ENCODE measurements at regions not wholly inside any gene's neighbourhood (a gene's known extent, or its start where the extent isn't known, plus 50 kb on each side); places are given as distances from the start of the nearest gene placed in this dataset.

DNA sequence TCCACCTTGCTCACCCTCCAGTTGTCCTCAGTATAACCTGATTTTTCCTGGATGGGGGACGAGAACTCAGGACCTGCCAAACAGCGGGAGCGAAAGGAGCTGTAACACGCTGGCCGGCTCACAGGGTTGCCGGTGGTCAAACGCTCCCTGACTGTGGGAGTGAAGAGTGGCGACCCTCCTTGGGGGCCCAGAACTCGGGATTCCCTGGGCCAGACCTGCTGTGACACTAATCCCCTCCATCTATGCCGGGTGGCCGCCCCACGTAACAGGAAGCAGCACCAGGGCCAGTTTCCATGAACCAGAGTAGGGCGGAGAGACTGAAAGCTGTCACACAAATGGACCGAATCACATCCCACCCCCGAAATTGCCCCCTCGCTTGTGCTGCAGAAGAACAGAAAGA is 1809.2 kb upstream of the ACO1 start:
- 94 to 97% methylated on average over 16 of the region's 16 CpGs for WGBS, 2 donors
- TF ChIP-seq POLR2A (IDR thresholded peaks at IDR 0.05): no peak
- no peak for TF ChIP-seq CTCF (IDR thresholded peaks at IDR 0.05)
- Histone ChIP-seq H3K36me3 (no peaks in the 10 kb centered on the region), H3K27me3 (no peaks in the 10 kb centered on the region), H3K4me1 (no peaks in the 10 kb centered on the region), H3K27ac (no peak overlapping the region), H3K4me3 (replicated peaks in 1 of 3) (no peak overlapping the region), H3K9me3 (no peaks in the 10 kb centered on the region)
- DNase-seq: no peak
- intact Hi-C loops (cut with DNase I): no loop called here

DNA sequence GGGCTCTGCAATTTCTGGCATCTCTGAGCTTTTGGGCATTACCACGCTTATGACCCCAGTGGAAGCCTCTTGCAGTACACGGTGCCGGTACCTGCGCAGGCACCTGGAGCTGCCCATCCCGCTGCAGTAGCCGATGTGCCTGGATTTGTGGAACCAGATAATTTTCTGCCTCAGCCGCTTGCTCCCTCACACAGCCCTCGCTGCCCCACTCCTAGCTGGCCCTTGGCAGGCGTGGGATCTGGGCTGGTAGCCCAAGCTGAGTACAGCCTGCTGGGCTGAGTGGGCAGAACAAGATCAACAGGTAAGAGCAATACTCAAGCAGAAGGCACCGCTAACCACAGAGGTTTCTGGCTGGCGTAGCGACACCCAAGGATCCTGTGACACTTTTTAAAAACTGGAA is 1808.8 kb upstream of the ACO1 start:
- Histone ChIP-seq H3K27ac (no peak overlapping the region), H3K4me3 (replicated peaks in 1 of 3) (no peak overlapping the region), H3K9me3 (no peaks in the 10 kb centered on the region), H3K4me1 (no peaks in the 10 kb centered on the region), H3K36me3 (no peaks in the 10 kb centered on the region), H3K27me3 (no peaks in the 10 kb centered on the region)
- TF ChIP-seq POLR2A (IDR thresholded peaks at IDR 0.05) (no peak), CTCF (IDR thresholded peaks at IDR 0.05) (no peak)
- no peak for DNase-seq
- 93 to 94% methylated on average over 8 to 11 of the region's 12 CpGs for WGBS, 2 donors
- intact Hi-C loops (cut with DNase I): no loop called here

DNA sequence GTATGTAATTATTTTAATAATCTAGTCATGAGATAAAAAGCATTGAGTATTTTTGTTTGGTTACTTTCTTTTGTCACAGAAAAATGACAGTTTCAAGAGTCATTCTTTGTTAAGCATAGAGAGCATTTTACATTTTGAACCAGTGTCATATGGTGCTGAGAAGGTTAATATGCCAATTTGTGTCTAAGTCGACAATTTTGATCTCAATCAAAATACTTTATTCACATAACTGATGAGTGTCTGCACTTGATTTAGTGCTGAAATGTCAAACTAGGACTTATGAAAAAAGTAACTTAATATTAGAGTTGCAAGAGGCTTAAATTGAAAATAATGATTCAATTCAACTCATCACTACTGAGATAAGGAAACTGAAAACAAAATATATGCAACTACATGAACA is 1804.6 kb upstream of the ACO1 start:
- TF ChIP-seq POLR2A (IDR thresholded peaks at IDR 0.05): no peak
- Histone ChIP-seq H3K4me3 (replicated peaks in 1 of 3) (no peak overlapping the region), H3K4me1 (no peaks in the 10 kb centered on the region), H3K27me3 (no peaks in the 10 kb centered on the region), H3K27ac (no peak overlapping the region), H3K9me3 (no peaks in the 10 kb centered on the region), H3K36me3 (no peaks in the 10 kb centered on the region)
- DNase-seq: no peak
- intact Hi-C loops (cut with DNase I): no loop called here
- 85 to 98% methylated on average over 1 of the region's 1 CpG for WGBS, 2 donors

DNA sequence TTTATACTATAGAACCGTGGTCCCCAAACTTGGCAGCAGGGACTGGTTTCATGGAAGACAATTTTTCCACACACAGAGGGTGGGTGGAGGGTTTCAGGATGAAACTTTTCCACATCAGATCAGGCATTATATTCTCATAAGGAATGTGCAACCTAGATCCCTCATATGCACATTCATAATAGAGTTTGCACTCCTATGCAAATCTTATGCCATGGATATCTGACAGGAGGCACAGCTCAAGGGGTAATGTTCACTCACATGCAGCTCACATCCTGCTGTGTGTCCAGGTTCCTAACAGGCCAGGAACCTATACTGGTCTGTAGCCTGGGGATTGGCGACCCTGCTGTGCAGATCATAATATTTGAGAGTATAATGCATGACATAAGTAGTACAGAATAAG is 1802.2 kb upstream of the ACO1 start:
- H3K4me1 ChIP-seq: no peaks in the 10 kb centered on the region
- 76 to 82% methylated on average over 2 of the region's 2 CpGs for WGBS, 2 donors
- no peak for TF ChIP-seq POLR2A (IDR thresholded peaks at IDR 0.05)
- no peak for TF ChIP-seq CTCF (IDR thresholded peaks at IDR 0.05)
- no peak overlapping the region for H3K27ac ChIP-seq
- H3K9me3 ChIP-seq: no peaks in the 10 kb centered on the region
- no peak overlapping the region for H3K4me3 ChIP-seq (replicated peaks in 1 of 3)
- H3K36me3 ChIP-seq: no peaks in the 10 kb centered on the region
- no peaks in the 10 kb centered on the region for H3K27me3 ChIP-seq
- intact Hi-C loops (cut with DNase I): no loop called here
- no peak for DNase-seq

GRCh38 chr9:30584559-30584958 is 1799.9 kb upstream of the ACO1 start:
- Histone ChIP-seq H3K9me3 (no peaks in the 10 kb centered on the region), H3K4me3 (replicated peaks in 1 of 3) (no peak overlapping the region), H3K4me1 (no peaks in the 10 kb centered on the region), H3K27ac (no peak overlapping the region), H3K36me3 (no peaks in the 10 kb centered on the region), H3K27me3 (no peaks in the 10 kb centered on the region)
- TF ChIP-seq CTCF (IDR thresholded peaks at IDR 0.05) (no peak), POLR2A (IDR thresholded peaks at IDR 0.05) (no peak)
- DNase-seq: no peak
- WGBS, 2 donors: 36 to 58% methylated on average over 2 of the region's 2 CpGs
- intact Hi-C loops (cut with DNase I): no loop called here

GRCh38 chr9:30591461-30591860 is 1793.0 kb upstream of the ACO1 start:
- Histone ChIP-seq H3K9me3 (no peaks in the 10 kb centered on the region), H3K36me3 (no peaks in the 10 kb centered on the region), H3K27ac (no peak overlapping the region), H3K27me3 (no peaks in the 10 kb centered on the region), H3K4me1 (no peaks in the 10 kb centered on the region), H3K4me3 (replicated peaks in 1 of 3) (no peak overlapping the region)
- DNase-seq: no peak
- TF ChIP-seq CTCF (IDR thresholded peaks at IDR 0.05) (no peak), POLR2A (IDR thresholded peaks at IDR 0.05) (no peak)
- WGBS, 2 donors: 38 to 53% methylated on average over 1 of the region's 1 CpG
- intact Hi-C loops (cut with DNase I): no loop called here

Measured in thyroid gland (tissue), 4 donors.